Kidney (tissue), 13 donors: ENCODE measurements at regions not wholly inside any gene's neighbourhood (a gene's known extent, or its start where the extent isn't known, plus 50 kb on each side); places are given as distances from the start of the nearest gene placed in this dataset.

Experiments
- DNase-seq, 5 donors: peaks; one replicate each; pipeline ENCODE4 v3.0.0-alpha.2; 2013 to 2020
- FAIRE-seq: peaks from 2 replicates; lab custom pipeline; 2012; peaks lifted over from hg19 to GRCh38; lab: Jason Lieb, UNC
- H3K27ac ChIP-seq, 2 donors: one replicate each; pipeline ENCODE4 v1.7.0; 2013; ENCODE audit warnings: low read depth in 2 of 2, low read length in 2 of 2, inconsistent platforms in 1 of 2
- H3K27me3 ChIP-seq: one replicate; pipeline ENCODE4 v1.7.1; 2013; ENCODE audit warnings: low read length, inconsistent platforms; ENCODE audit not compliant: control insufficient read depth, insufficient read depth
- H3K36me3 ChIP-seq, 3 donors: one replicate each; pipeline versions ENCODE4 v1.7.0 to v1.7.1; 2013; ENCODE audit warnings: low read length in 3 of 3, control low read depth in 1 of 3, inconsistent platforms in 1 of 3; ENCODE audit not compliant: insufficient read depth in 3 of 3, control insufficient read depth in 2 of 3
- H3K4me1 ChIP-seq, 3 donors: one replicate each; pipeline versions ENCODE4 v1.7.0 to v1.7.1; 2013; ENCODE audit warnings: low read length in 3 of 3, inconsistent platforms in 1 of 3, low read depth in 1 of 3; ENCODE audit not compliant: control insufficient read depth in 2 of 3, insufficient read depth in 2 of 3
- H3K4me3 ChIP-seq, 3 donors: one replicate each; pipeline versions ENCODE4 v1.7.0 to v1.8.1; 2013; ENCODE audit warnings: low read length in 3 of 3, control low read depth in 1 of 3, inconsistent platforms in 1 of 3
- H3K9ac ChIP-seq, 3 donors: one replicate each; pipeline versions ENCODE4 v1.7.0 to v1.7.1; 2013; ENCODE audit warnings: low read length in 3 of 3, control low read depth in 1 of 3, inconsistent platforms in 1 of 3
- H3K9me3 ChIP-seq, 3 donors: one replicate each; pipeline versions ENCODE4 v1.7.0 to v1.7.1; 2013; ENCODE audit warnings: low read length in 3 of 3, control low read depth in 1 of 3, inconsistent platforms in 1 of 3; ENCODE audit not compliant: control insufficient read depth in 2 of 3, insufficient read depth in 1 of 3
- intact Hi-C: fragments of 100-400 bp; cut with DNase I; formaldehyde crosslinking; loops from one replicate; pipeline ENCODE4 v1.11.1; 2022
- TF ChIP-seq, protein P1 (sequence below): IDR thresholded peaks from 3 replicates; pipeline ENCODE4 v1.5.1; 2012; ENCODE audit warnings: mild to moderate bottlenecking, moderate library complexity, borderline replicate concordance; ENCODE audit not compliant: insufficient read depth; ENCODE audit errors: extremely low read depth
- donor health status: control.
- donor health status: control.
- donor health status: control.
- donor health status: control.
- donor health status: control.
- donor health status: DM: yes; HTN: yes; CAD: no.
- donor health status: Normal renal cell carcinoma (clear cell type).

DNA sequence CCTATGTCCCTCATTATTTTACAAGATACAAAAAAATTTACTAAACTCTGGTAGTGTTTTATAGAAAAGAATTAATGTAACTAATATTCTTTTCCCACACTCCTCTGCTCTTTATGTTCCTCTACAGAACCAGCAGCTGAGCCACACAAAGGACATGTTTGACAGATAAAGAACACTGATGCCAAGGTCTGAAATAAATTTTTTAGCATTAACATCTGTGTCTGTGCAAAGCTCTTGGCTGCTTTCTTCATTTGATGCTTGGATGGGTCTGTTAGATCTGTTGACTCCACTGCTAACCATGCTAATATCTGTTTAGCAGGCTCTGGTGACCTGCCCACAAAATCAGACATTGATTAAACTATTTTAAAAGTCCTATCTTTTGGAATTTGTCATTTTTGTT lies 2363.8 kb downstream of the PCDH9 start:
- no peak for FAIRE-seq
- peak in 1 of 5 donors; percentile 23 for DNase-seq

DNA sequence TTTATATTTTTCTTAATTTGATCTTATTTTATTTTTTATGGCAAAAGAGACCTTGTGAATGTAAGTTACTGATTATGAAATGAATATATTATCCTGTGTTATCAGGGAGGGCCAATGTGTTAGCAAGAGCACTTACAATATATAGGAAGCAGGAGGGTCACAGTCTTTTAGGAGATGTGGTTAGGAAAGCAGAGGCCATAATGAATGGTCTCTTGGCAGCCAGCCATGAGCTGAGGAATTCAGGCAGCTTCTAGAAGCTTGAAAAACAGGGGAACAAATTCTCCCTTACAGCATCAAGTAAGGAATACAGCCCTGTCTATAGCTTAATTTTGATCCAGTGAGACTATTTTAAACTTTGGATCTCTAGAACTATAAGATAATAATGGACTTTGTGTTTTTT lies 2374.6 kb downstream of the PCDH9 start:
- H3K9ac ChIP-seq: no peak overlapping the region
- no peak overlapping the region for H3K4me3 ChIP-seq
- FAIRE-seq (no peak), DNase-seq (peak in 3 of 5 donors; percentile 41 to 77 (median 42))
- TF ChIP-seq, protein P1, sequence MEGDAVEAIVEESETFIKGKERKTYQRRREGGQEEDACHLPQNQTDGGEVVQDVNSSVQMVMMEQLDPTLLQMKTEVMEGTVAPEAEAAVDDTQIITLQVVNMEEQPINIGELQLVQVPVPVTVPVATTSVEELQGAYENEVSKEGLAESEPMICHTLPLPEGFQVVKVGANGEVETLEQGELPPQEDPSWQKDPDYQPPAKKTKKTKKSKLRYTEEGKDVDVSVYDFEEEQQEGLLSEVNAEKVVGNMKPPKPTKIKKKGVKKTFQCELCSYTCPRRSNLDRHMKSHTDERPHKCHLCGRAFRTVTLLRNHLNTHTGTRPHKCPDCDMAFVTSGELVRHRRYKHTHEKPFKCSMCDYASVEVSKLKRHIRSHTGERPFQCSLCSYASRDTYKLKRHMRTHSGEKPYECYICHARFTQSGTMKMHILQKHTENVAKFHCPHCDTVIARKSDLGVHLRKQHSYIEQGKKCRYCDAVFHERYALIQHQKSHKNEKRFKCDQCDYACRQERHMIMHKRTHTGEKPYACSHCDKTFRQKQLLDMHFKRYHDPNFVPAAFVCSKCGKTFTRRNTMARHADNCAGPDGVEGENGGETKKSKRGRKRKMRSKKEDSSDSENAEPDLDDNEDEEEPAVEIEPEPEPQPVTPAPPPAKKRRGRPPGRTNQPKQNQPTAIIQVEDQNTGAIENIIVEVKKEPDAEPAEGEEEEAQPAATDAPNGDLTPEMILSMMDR: no peak
- H3K36me3 ChIP-seq: no peaks in the 10 kb centered on the region
- no peaks in the 10 kb centered on the region for H3K27me3 ChIP-seq
- no peaks in the 10 kb centered on the region for H3K4me1 ChIP-seq
- no peak overlapping the region for H3K27ac ChIP-seq
- no peaks in the 10 kb centered on the region for H3K9me3 ChIP-seq
- intact Hi-C loops: no loop called here

More for the DNA sequence above, 2363.8 kb downstream of the PCDH9 start:
- intact Hi-C loops: no loop called here
- no peak overlapping the region for H3K4me3 ChIP-seq
- H3K9ac ChIP-seq: no peak overlapping the region
- TF ChIP-seq, protein P1: no peak
- H3K36me3 ChIP-seq: no peaks in the 10 kb centered on the region
- peaks cover 0 to 2% (median 0%) of the 10 kb centered on the region in 3 donors for H3K9me3 ChIP-seq
- H3K27me3 ChIP-seq: no peaks in the 10 kb centered on the region
- no peaks in the 10 kb centered on the region for H3K4me1 ChIP-seq
- H3K27ac ChIP-seq: no peak overlapping the region

GRCh38 chr13:64850017-64850416 lies 2380.1 kb downstream of the PCDH9 start:
- H3K9me3 ChIP-seq: no peaks in the 10 kb centered on the region
- FAIRE-seq: no peak
- no peaks in the 10 kb centered on the region for H3K27me3 ChIP-seq

More at GRCh38 chr13:64850017-64850416, 2380.1 kb downstream of the PCDH9 start:
- H3K4me1 ChIP-seq: no peaks in the 10 kb centered on the region
- TF ChIP-seq, protein P1: no peak
- DNase-seq: no peak
- intact Hi-C loops: no loop called here
- no peak overlapping the region for H3K4me3 ChIP-seq
- no peaks in the 10 kb centered on the region for H3K36me3 ChIP-seq
- H3K9ac ChIP-seq: no peak overlapping the region
- H3K27ac ChIP-seq: no peak overlapping the region
